ENCODE measurements at regions not wholly inside any gene's neighbourhood (a gene's known extent, or its start where the extent isn't known, plus 50 kb on each side); places are given as distances from the start of the nearest gene placed in this dataset.

DNA sequence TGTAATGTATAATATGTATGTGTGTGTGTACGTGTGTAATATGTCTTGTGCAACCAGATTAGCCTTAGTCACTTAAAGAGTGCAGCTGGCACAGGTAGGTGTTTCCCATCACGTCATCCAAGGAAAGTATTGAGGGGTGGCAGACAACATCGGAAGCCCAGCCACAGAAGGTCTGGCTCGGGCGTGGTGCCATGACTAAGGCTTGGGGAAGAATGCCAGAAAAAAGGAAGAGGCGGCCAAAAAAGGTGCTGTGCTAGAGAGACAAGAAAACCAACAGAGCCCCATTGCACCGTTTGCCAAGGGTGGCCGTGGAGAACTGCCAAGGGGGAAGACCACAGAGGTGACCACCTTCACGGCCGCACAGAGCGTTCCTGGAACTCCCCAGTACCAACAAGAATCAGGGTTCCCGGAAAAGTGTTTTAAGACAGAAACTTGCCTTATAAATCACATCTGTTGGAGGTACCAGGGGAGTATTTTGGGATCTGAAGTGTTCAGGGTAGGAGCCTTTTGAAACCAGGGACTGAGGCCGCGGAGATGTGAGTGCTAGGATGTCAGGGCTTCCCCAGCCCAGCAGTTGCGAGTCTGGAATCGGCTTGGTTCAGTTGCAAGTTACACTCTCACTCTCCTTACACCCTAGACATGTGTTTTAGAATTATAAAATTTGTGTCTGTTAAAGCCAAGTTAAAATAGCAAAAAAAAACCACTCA, 131.2 kb upstream of the DYRK2 start:
- TF ChIP-seq CTCF (IDR thresholded peaks at IDR 0.05) (no peak), POLR2A (IDR thresholded peaks at IDR 0.05) (no peak)

Measured in testis (tissue), 2 donors.